GM10266 (cell line): ENCODE measurements at regions not wholly inside any gene's neighbourhood (a gene's known extent, or its start where the extent isn't known, plus 50 kb on each side); places are given as distances from the start of the nearest gene placed in this dataset.

Source experiments
- DNase-seq: peaks from one replicate; pipeline ENCODE4 v3.0.0; 2012; ENCODE audit errors: extremely low spot score
- TF ChIP-seq, protein P1 (sequence below): IDR thresholded peaks from 2 replicates; pipeline ENCODE4 v1.5.1; 2012; ENCODE audit warnings: mild to moderate bottlenecking, low read depth; ENCODE audit not compliant: control insufficient read depth, insufficient read depth; ENCODE audit errors: missing control alignments

DNA sequence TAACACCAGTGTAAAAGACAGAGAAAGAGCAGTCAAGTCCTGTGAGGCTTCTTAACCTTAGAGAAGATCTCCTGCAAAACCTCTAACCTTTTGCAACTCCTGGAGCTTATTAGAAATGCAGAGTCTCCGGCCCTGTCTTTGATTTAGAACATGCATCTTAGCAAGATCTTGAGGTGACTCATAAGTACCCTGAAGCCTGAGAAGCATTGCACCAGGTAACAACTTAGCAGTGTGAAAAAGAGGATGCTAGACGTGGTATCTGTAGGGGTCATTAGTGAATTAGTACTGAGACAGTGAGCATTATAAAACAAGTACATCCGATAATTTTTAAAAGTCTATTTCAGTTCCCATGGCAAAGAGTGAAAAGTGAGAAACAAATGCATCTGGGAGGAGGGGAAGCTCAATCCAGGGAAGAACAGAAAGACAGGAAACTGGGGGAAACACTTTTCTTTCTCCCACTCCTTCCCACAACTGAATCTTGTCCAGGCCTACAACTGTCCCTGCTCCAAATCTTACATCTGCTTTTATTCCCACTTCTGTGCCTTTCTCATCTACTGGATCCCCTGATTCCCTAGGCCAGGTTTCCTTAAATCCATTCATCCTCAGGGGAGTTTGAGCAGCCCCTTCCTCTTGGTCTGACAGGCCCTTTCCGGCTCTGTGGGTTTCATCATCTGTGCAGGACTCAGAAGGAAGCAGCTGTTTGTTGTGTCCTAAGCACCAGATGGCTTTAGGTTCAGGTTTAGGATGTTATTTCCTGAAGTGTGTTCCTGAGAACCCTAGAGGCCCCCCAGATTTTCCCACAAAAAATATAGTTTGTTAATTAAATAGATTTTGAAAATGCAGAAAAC lies 128.1 kb upstream of the IL12A start:
- DNase-seq: no peak
- TF ChIP-seq, protein P1, sequence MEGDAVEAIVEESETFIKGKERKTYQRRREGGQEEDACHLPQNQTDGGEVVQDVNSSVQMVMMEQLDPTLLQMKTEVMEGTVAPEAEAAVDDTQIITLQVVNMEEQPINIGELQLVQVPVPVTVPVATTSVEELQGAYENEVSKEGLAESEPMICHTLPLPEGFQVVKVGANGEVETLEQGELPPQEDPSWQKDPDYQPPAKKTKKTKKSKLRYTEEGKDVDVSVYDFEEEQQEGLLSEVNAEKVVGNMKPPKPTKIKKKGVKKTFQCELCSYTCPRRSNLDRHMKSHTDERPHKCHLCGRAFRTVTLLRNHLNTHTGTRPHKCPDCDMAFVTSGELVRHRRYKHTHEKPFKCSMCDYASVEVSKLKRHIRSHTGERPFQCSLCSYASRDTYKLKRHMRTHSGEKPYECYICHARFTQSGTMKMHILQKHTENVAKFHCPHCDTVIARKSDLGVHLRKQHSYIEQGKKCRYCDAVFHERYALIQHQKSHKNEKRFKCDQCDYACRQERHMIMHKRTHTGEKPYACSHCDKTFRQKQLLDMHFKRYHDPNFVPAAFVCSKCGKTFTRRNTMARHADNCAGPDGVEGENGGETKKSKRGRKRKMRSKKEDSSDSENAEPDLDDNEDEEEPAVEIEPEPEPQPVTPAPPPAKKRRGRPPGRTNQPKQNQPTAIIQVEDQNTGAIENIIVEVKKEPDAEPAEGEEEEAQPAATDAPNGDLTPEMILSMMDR: no peak

GRCh38 chr3:159861369-159861987 lies 127.2 kb upstream of the IL12A start:
- peak; percentile 38 for DNase-seq
- TF ChIP-seq, protein P1: no peak

DNA sequence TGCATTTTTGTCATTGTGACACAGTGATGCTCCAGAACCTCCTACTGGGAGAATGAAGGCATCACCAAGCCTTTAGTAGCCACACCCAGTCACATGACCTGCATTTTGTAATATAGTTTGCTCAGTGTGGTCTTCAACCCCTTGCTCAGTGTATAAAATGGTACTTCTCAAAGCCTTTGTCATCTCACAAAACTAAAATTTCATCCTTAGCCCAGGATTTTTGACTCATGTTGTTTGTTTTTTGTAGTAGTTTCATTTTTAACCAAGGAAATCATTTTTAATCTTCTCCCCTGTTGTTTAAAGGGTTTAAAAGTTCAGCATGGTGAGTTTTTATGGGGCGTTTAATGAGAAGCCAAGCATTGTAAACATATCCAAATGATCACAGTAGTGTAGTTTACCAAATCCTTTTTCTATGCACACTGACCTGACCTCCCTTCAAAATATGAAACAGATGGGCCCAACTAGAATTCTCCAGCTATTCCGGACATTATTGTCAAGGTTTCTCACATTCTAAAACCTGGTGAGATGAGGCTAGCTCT lies 123.5 kb upstream of the IL12A start:
- TF ChIP-seq, protein P1: no peak
- DNase-seq: no peak

DNA sequence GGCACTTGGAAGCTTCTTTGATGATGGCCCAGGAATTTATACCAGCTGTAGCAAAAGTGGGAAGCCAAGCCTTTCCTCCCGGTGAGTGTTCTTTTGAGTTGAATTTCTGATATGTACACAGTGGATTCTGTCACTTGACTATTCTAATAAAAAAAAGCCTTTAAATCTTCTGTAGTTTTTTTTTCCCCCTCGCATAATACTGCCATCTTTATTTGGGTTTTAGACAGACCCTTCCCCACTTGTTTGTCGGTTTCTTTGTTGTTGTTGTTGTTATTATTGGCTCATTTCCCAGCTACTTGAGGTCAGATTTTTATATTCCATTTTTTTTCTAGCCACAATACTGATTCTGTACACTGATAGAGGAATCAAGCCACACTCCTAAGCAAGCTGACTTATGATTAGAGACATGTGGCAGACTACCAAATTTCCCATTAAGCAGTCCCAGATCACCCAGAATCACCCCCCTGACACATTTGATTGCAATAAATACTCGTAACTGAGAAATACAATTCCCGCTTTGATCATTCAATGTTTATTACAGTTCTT lies 122.4 kb upstream of the IL12A start:
- TF ChIP-seq, protein P1: no peak
- no peak for DNase-seq

- TF ChIP-seq, protein P1: no peak
- no peak for DNase-seq
Observed at GRCh38 chr3:159867372-159867771, 121.3 kb upstream of the IL12A start.

DNA sequence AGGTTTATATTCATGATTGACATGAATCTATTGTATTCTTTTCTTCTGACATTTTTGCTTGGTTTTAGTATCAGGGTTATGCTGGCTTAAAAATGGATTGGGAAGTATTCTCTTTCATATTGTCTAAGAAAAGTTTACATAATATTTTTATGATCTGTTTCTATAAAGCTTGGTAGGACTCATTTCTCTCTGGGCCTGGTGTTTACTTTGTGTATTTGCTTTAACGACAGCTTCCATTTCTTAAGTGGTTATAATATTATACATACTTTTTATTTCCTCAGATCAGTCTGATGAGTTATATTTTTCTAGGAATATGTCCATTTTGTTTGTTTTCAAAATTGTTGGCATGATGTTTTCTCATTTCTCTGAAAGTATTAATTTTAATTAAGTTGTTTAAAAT lies 117.9 kb upstream of the IL12A start:
- DNase-seq: no peak
- TF ChIP-seq, protein P1: no peak
